K562 (cell line): ENCODE measurements at regions not wholly inside any gene's neighbourhood (a gene's known extent, or its start where the extent isn't known, plus 50 kb on each side); places are given as distances from the start of the nearest gene placed in this dataset.

Source experiments
- ARID1B ChIP-seq: fragments of 450-650 bp; IDR thresholded peaks from 2 replicates; pipeline ENCODE4 v1.6.1; 2016; ENCODE audit warnings: antibody characterized with exemption, mild to moderate bottlenecking, inconsistent platforms
- EP300 ChIP-seq: IDR thresholded peaks from 2 replicates; pipeline ENCODE4 v1.6.1; 2012; ENCODE audit warnings: low read length, improper control_type of control experiment
- HMBOX1 ChIP-seq: sonication (generic); IDR thresholded peaks from 2 replicates; pipeline ENCODE4 v1.6.1; 2016
- HNRNPL ChIP-seq: fragments of 200-400 bp; formaldehyde crosslinking; IDR thresholded peaks from 2 replicates; pipeline ENCODE4 v1.6.1; 2017; ENCODE audit warnings: low read depth, mild to moderate bottlenecking, low read length
- MECOM ChIP-seq: fragments of 250-450 bp; sonication (Bioruptor Pico); IDR thresholded peaks from 2 replicates; pipeline ENCODE4 v1.8.0; 2022; ENCODE audit warnings: inconsistent platforms
- MIER1 ChIP-seq: fragments of 450-650 bp; IDR thresholded peaks from 2 replicates; pipeline ENCODE4 v1.6.1; 2016; ENCODE audit warnings: antibody characterized with exemption, mild to moderate bottlenecking, low read depth
- POLR2A ChIP-seq: fragments of 450-650 bp; conservative IDR thresholded peaks from 2 replicates; pipeline ENCODE4 v1.6.1; 2016
- RB1 ChIP-seq: fragments of 450-650 bp; IDR thresholded peaks from 2 replicates; pipeline ENCODE4 v1.6.1; 2017; ENCODE audit warnings: low read depth, mild to moderate bottlenecking
- SMARCA4 ChIP-seq: fragments of 450-650 bp; IDR thresholded peaks from 2 replicates; pipeline ENCODE4 v1.6.1; 2016
- SOX6 ChIP-seq: fragments of 450-650 bp; IDR thresholded peaks from 2 replicates; pipeline ENCODE4 v1.6.1; 2014; ENCODE audit warnings: mild to moderate bottlenecking
- TAL1 ChIP-seq: fragments of 450-650 bp; IDR thresholded peaks from 2 replicates; pipeline ENCODE4 v1.6.1; 2016; ENCODE audit warnings: mild to moderate bottlenecking
- TBP ChIP-seq: optimal IDR thresholded peaks from 2 replicates; pipeline ENCODE3; 2011; ENCODE audit warnings: low read depth, low read length, improper control_type of control experiment
- ZNF449 ChIP-seq: fragments of 250-450 bp; sonication (Bioruptor Pico); IDR thresholded peaks from 2 replicates; pipeline ENCODE4 v1.8.0; 2022; ENCODE audit warnings: moderate library complexity, mild to moderate bottlenecking, inconsistent platforms
- TF ChIP-seq, protein P1 (sequence below): fragments of 450-650 bp; IDR thresholded peaks from one replicate; pipeline ENCODE4 v1.6.1; 2018; ENCODE audit warnings: mild to moderate bottlenecking, moderate library complexity; ENCODE audit not compliant: partially characterized antibody
- TF ChIP-seq, protein P2 (sequence below): fragments of 250-450 bp; sonication (Bioruptor Pico); IDR thresholded peaks from 2 replicates; pipeline ENCODE4 v1.8.0; 2022; ENCODE audit warnings: moderate library complexity, mild to moderate bottlenecking, inconsistent platforms

DNA sequence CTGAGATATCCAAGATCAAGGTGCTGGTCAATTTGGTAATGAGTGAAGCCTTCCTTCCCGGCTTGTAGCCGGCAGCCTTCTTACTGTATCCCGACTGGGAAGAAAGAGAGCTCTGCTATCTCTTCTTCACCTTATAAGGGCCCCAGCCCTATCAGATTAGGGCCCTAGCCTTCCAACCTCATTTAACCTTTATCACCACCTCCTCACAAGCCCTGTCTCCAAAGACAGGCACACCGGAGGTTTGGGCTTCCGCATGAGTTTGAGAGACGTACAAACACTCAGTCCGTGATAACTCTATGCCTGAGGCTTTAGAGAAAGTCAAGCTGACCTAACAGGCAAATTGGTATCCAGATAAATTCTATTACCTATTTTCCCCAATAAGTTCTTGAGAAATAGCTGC, 243.9 kb downstream of the OPA1 start (continued):
- TF ChIP-seq HMBOX1 (0 out of 2 replicates have a peak, but pooled peaks have one; percentile 18), RB1 (peak; percentile 19; the same call in 1 of the 2 replicates), SOX6 (peak; percentile 44), HNRNPL (no peak), EP300 (peak; percentile 86), SMARCA4 (peak; percentile 25; the same call in 1 of the 2 replicates), POLR2A (peak; percentile 34; the same call in 1 of the 2 replicates), ARID1B (peak; percentile 62), MECOM (CRISPR knock-in tag) (peak; percentile 77), ZNF449 (CRISPR knock-in tag) (peak; percentile 70; the same call in 1 of the 2 replicates), MIER1 (no peak), TBP (peak; percentile 20), TAL1 (peak; percentile 24; the same call in 1 of the 2 replicates)
- TF ChIP-seq, protein P1, sequence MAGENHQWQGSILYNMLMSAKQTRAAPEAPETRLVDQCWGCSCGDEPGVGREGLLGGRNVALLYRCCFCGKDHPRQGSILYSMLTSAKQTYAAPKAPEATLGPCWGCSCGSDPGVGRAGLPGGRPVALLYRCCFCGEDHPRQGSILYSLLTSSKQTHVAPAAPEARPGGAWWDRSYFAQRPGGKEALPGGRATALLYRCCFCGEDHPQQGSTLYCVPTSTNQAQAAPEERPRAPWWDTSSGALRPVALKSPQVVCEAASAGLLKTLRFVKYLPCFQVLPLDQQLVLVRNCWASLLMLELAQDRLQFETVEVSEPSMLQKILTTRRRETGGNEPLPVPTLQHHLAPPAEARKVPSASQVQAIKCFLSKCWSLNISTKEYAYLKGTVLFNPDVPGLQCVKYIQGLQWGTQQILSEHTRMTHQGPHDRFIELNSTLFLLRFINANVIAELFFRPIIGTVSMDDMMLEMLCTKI: no peak
- TF ChIP-seq, protein P2, sequence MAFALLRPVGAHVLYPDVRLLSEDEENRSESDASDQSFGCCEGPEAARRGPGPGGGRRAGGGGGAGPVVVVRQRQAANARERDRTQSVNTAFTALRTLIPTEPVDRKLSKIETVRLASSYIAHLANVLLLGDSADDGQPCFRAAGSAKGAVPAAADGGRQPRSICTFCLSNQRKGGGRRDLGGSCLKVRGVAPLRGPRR: no peak
